Smooth muscle cell (in vitro differentiated cells): ENCODE measurements at regions not wholly inside any gene's neighbourhood (a gene's known extent, or its start where the extent isn't known, plus 50 kb on each side); places are given as distances from the start of the nearest gene placed in this dataset.

Source experiments
- DNase-seq: peaks from one replicate; lab custom pipeline; 2025; ENCODE audit not compliant: unreplicated experiment; lab: John Stamatoyannopoulos, UW
- H2AFZ ChIP-seq: fragments of 200-600 bp; sonication (generic); 2 replicates; pipeline ENCODE4 v1.6.0; 2016; ENCODE audit warnings: antibody characterized with exemption, low read depth, mild to moderate bottlenecking
- H3F3A ChIP-seq: fragments of 200-600 bp; sonication (generic); 2 replicates; pipeline ENCODE4 v1.6.0; 2017; ENCODE audit warnings: antibody characterized with exemption, low read depth
- H3K27ac ChIP-seq: fragments of 200-600 bp; sonication (generic); 2 replicates; pipeline ENCODE4 v1.5.1; 2016; ENCODE audit warnings: low read depth, mild to moderate bottlenecking
- H3K27me3 ChIP-seq: fragments of 200-600 bp; sonication (generic); 2 replicates; pipeline ENCODE4 v1.6.1; 2016; ENCODE audit warnings: low read depth, mild to moderate bottlenecking
- H3K36me3 ChIP-seq: fragments of 200-600 bp; sonication (generic); 2 replicates; pipeline ENCODE4 v1.5.1; 2016; ENCODE audit warnings: low read depth
- H3K4me1 ChIP-seq: fragments of 200-600 bp; sonication (generic); 2 replicates; pipeline ENCODE4 v1.5.1; 2016; ENCODE audit warnings: low read depth
- H3K4me2 ChIP-seq: fragments of 200-600 bp; sonication (generic); 2 replicates; pipeline ENCODE4 v1.6.0; 2016; ENCODE audit warnings: mild to moderate bottlenecking
- H3K4me3 ChIP-seq: fragments of 200-600 bp; sonication (generic); 2 replicates; pipeline ENCODE4 v1.5.1; 2016; ENCODE audit warnings: mild to moderate bottlenecking
- H3K79me2 ChIP-seq: fragments of 200-600 bp; sonication (generic); 2 replicates; pipeline ENCODE4 v1.6.0; 2016; ENCODE audit warnings: low read depth, mild to moderate bottlenecking
- H3K9ac ChIP-seq: fragments of 200-600 bp; sonication (generic); 2 replicates; pipeline ENCODE4 v1.6.0; 2016; ENCODE audit warnings: low read depth
- H3K9me3 ChIP-seq: fragments of 200-600 bp; sonication (generic); replicated peaks from 2 replicates; pipeline ENCODE4 v1.5.1; 2016; ENCODE audit warnings: low read depth
- H4K20me1 ChIP-seq: fragments of 200-600 bp; sonication (generic); 2 replicates; pipeline ENCODE4 v1.6.0; 2016; ENCODE audit warnings: low read depth
- CTCF ChIP-seq: fragments of 200-600 bp; sonication (generic); IDR thresholded peaks from 2 replicates; pipeline ENCODE4 v1.5.1; 2017; ENCODE audit warnings: borderline replicate concordance, mild to moderate bottlenecking, antibody characterized with exemption; ENCODE audit not compliant: insufficient read depth, poor library complexity, severe bottlenecking
- WGBS: methylation state at CpG from one replicate; pipeline ENCODE4 v1.1.7; 2016; ENCODE audit warnings: low lambda C conversion rate; 5-methylcytosine and 5-hydroxymethylcytosine counted together

- Histone ChIP-seq H3K9ac (no peak overlapping the region), H3K36me3 (no peaks in the 10 kb centered on the region), H3K27me3 (no peaks in the 10 kb centered on the region), H3K9me3 (no peaks in the 10 kb centered on the region), H3K79me2 (no peaks in the 10 kb centered on the region), H3K4me2 (no peak overlapping the region), H4K20me1 (no peaks in the 10 kb centered on the region), H3K4me1 (no peaks in the 10 kb centered on the region), H3F3A (no peaks in the 10 kb centered on the region), H2AFZ (no peak overlapping the region), H3K4me3 (no peak overlapping the region), H3K27ac (no peak overlapping the region)
- DNase-seq = no peak
- 65% methylated on average over 4 of the region's 4 CpGs for WGBS
- no peak for TF ChIP-seq CTCF
Measured at GRCh38 chr13:79070343-79070974, 335.6 kb downstream of the RBM26 start.

- Histone ChIP-seq H4K20me1 (no peaks in the 10 kb centered on the region), H2AFZ (no peak overlapping the region), H3K9me3 (no peaks in the 10 kb centered on the region), H3K4me2 (no peak overlapping the region), H3K4me1 (no peaks in the 10 kb centered on the region), H3K27ac (no peak overlapping the region), H3K27me3 (no peaks in the 10 kb centered on the region), H3K36me3 (no peaks in the 10 kb centered on the region), H3F3A (no peaks in the 10 kb centered on the region), H3K4me3 (no peak overlapping the region), H3K79me2 (no peaks in the 10 kb centered on the region), H3K9ac (no peak overlapping the region)
- TF ChIP-seq CTCF = no peak
- no peak for DNase-seq
- WGBS = 76% methylated on average over 6 of the region's 6 CpGs
Measured at GRCh38 chr13:79062291-79062690, 343.8 kb downstream of the RBM26 start.

- H4K20me1 ChIP-seq = no peaks in the 10 kb centered on the region
- 81% methylated on average over 1 of the region's 1 CpG for WGBS
- no peak overlapping the region for H3K4me3 ChIP-seq
- no peak overlapping the region for H3K9ac ChIP-seq
- no peak overlapping the region for H3K4me2 ChIP-seq
- H3K79me2 ChIP-seq = no peaks in the 10 kb centered on the region
- no peaks in the 10 kb centered on the region for H3K9me3 ChIP-seq
- H3K4me1 ChIP-seq = no peaks in the 10 kb centered on the region
- no peak for DNase-seq
- no peak overlapping the region for H3K27ac ChIP-seq
- TF ChIP-seq CTCF = peak; percentile 19
- no peaks in the 10 kb centered on the region for H3K36me3 ChIP-seq
- no peaks in the 10 kb centered on the region for H3F3A ChIP-seq
- no peaks in the 10 kb centered on the region for H3K27me3 ChIP-seq
- H2AFZ ChIP-seq = no peak overlapping the region
Measured at GRCh38 chr13:79060216-79060615, 345.8 kb downstream of the RBM26 start.

GRCh38 chr13:79056706-79057105 is 349.3 kb downstream of the RBM26 start:
- Histone ChIP-seq H3F3A (no peaks in the 10 kb centered on the region), H4K20me1 (no peaks in the 10 kb centered on the region), H3K9ac (no peak overlapping the region), H3K27me3 (no peaks in the 10 kb centered on the region), H3K4me3 (no peak overlapping the region), H3K36me3 (no peaks in the 10 kb centered on the region), H3K4me1 (no peaks in the 10 kb centered on the region), H3K4me2 (no peak overlapping the region), H3K9me3 (no peaks in the 10 kb centered on the region), H3K79me2 (no peaks in the 10 kb centered on the region), H2AFZ (no peak overlapping the region), H3K27ac (no peak overlapping the region)
- TF ChIP-seq CTCF = no peak
- no peak for DNase-seq
- WGBS = 85% methylated on average over 6 of the region's 6 CpGs
